ENCODE measurements at regions not wholly inside any gene's neighbourhood (a gene's known extent, or its start where the extent isn't known, plus 50 kb on each side); places are given as distances from the start of the nearest gene placed in this dataset.

DNA sequence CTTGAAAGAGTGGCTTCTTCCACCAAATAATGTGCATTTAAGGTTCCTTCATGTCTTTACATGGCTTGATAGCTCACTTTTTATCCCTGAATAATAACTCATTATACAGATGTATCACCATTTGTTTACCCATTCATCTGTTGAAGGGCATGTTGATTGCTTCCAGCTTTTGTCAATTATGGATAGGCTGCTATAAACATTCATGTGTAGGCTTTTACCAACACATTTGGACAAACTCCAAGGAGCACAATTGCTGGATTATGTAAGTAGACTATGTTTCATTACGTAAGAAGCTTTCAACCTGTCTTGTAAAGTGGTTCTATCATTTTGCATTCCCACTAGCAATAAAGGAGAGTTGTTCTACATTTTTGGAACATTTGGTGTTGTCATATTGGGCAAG, 2637.0 kb downstream of the PCDH7 start:
- Mint-ChIP-seq H3K27me3 (ENCODE audit: unreplicated experiment) (no peaks in the 10 kb centered on the region), H3K27ac (ENCODE audit: unreplicated experiment) (no peak overlapping the region), H3K4me1 (ENCODE audit: unreplicated experiment) (no peaks in the 10 kb centered on the region), H3K9me3 (ENCODE audit: unreplicated experiment) (no peaks in the 10 kb centered on the region), H3K4me3 (ENCODE audit: unreplicated experiment) (no peak overlapping the region), H3K36me3 (ENCODE audit: low read depth, unreplicated experiment) (no peaks in the 10 kb centered on the region)
- DNase-seq (ENCODE audit: low spot score), result no peak
- no peak for TF ChIP-seq CTCF (IDR thresholded peaks at IDR 0.05; ENCODE audit: unreplicated experiment)

- Mint-ChIP-seq H3K4me1 (ENCODE audit: unreplicated experiment) (no peaks in the 10 kb centered on the region), H3K27me3 (ENCODE audit: unreplicated experiment) (no peaks in the 10 kb centered on the region), H3K27ac (ENCODE audit: unreplicated experiment) (no peak overlapping the region), H3K36me3 (ENCODE audit: low read depth, unreplicated experiment) (no peaks in the 10 kb centered on the region), H3K4me3 (ENCODE audit: unreplicated experiment) (no peak overlapping the region), H3K9me3 (ENCODE audit: unreplicated experiment) (no peaks in the 10 kb centered on the region)
- TF ChIP-seq CTCF (IDR thresholded peaks at IDR 0.05; ENCODE audit: unreplicated experiment), result no peak
- DNase-seq (ENCODE audit: low spot score), result no peak
Measured at GRCh38 chr4:33369446-33369845, 2649.3 kb downstream of the PCDH7 start.

GRCh38 chr4:33381816-33382215, 2661.6 kb downstream of the PCDH7 start:
- Mint-ChIP-seq H3K4me1 (ENCODE audit: unreplicated experiment) (no peaks in the 10 kb centered on the region), H3K27ac (ENCODE audit: unreplicated experiment) (no peak overlapping the region), H3K36me3 (ENCODE audit: low read depth, unreplicated experiment) (no peaks in the 10 kb centered on the region), H3K27me3 (ENCODE audit: unreplicated experiment) (no peaks in the 10 kb centered on the region), H3K4me3 (ENCODE audit: unreplicated experiment) (no peak overlapping the region), H3K9me3 (ENCODE audit: unreplicated experiment) (no peaks in the 10 kb centered on the region)
- DNase-seq (ENCODE audit: low spot score), result no peak
- no peak for TF ChIP-seq CTCF (IDR thresholded peaks at IDR 0.05; ENCODE audit: unreplicated experiment)

DNA sequence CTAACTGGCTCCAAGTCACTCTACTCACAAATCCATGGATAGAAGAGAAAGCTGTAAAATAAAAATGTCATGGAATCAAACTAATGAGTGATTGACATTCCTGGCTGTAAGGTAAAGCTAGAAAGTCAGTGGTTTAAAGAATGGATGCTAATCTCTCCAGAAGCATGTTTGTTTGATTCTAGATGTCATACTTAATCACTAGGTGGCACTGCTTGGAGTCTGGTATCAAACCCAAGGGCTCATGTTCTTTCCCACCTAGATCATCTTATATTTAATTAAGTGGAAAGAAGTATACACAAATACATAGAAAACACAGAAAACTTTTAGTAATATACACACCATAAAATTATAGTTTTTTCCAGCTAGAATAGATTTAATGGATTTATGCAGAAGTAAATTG, 2666.6 kb downstream of the PCDH7 start:
- Mint-ChIP-seq H3K27me3 (ENCODE audit: unreplicated experiment) (no peaks in the 10 kb centered on the region), H3K4me1 (ENCODE audit: unreplicated experiment) (peaks cover 4% of the 10 kb centered on the region), H3K9me3 (ENCODE audit: unreplicated experiment) (no peaks in the 10 kb centered on the region), H3K4me3 (ENCODE audit: unreplicated experiment) (no peak overlapping the region), H3K27ac (ENCODE audit: unreplicated experiment) (no peak overlapping the region), H3K36me3 (ENCODE audit: low read depth, unreplicated experiment) (no peaks in the 10 kb centered on the region)
- no peak for DNase-seq (ENCODE audit: low spot score)
- TF ChIP-seq CTCF (IDR thresholded peaks at IDR 0.05; ENCODE audit: unreplicated experiment), result no peak

DNA sequence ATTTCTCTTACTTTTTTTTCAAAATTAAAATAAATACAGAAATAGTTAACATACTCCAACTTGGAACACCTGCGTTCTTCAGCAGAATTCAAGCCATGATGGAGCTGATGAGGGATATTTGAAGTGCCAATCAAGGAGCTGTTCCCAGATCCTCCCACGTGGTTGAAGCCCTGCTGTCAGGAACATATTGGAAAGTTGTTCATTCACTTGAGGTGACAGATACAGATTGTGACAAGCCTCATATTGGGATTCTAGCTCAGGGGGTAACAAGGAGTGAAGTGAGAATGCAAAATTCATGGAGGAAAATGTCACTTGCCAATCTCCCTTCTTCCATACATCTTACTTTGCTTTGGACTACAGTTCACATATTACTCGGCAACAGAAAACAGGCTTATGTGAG, 2670.8 kb downstream of the PCDH7 start:
- no peak for TF ChIP-seq CTCF (IDR thresholded peaks at IDR 0.05; ENCODE audit: unreplicated experiment)
- no peak overlapping the region for H3K4me3 Mint-ChIP-seq (ENCODE audit: unreplicated experiment)
- no peaks in the 10 kb centered on the region for H3K27me3 Mint-ChIP-seq (ENCODE audit: unreplicated experiment)

More for the DNA sequence above, 2670.8 kb downstream of the PCDH7 start:
- no peaks in the 10 kb centered on the region for H3K36me3 Mint-ChIP-seq (ENCODE audit: low read depth, unreplicated experiment)
- DNase-seq (ENCODE audit: low spot score), result no peak
- no peak overlapping the region for H3K27ac Mint-ChIP-seq (ENCODE audit: unreplicated experiment)
- H3K9me3 Mint-ChIP-seq (ENCODE audit: unreplicated experiment), result no peaks in the 10 kb centered on the region
- H3K4me1 Mint-ChIP-seq (ENCODE audit: unreplicated experiment), result peaks cover 4% of the 10 kb centered on the region

Measured in endothelial cell (in vitro differentiated cells).